ENCODE measurements at regions not wholly inside any gene's neighbourhood (a gene's known extent, or its start where the extent isn't known, plus 50 kb on each side); places are given as distances from the start of the nearest gene placed in this dataset.

DNA sequence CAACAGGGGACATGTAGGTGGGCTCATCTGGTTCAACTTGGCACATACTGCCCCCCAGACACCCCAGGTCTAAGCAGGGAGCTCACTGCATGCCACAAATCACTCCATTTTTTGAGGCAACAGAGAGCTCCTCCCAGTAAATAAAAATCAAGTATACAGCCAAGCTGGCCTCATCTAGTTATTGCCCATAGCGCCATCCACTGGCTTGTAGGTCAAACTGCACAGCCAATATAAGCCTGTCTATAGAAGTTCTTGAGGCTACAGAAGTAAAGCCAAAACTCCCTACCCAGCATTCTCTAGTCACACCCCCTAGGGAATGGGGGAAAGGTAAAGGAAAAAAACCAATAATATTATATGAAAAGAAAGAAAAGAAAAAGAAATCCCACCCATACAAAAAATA, 453.7 kb downstream of the ZNF385D start:
- no peak for TF ChIP-seq POLR2AphosphoS5 (IDR thresholded peaks at IDR 0.05)
- no peak for TF ChIP-seq POLR2A (IDR thresholded peaks at IDR 0.05)
